Kidney (tissue), 13 donors: ENCODE measurements at regions not wholly inside any gene's neighbourhood (a gene's known extent, or its start where the extent isn't known, plus 50 kb on each side); places are given as distances from the start of the nearest gene placed in this dataset.

Experiments used
- DNase-seq, 5 donors: peaks; one replicate each; pipeline ENCODE4 v3.0.0-alpha.2; 2013 to 2020
- FAIRE-seq: peaks from 2 replicates; lab custom pipeline; 2012; peaks lifted over from hg19 to GRCh38; lab: Jason Lieb, UNC
- H3K27ac ChIP-seq, 2 donors: one replicate each; pipeline ENCODE4 v1.7.0; 2013; ENCODE audit warnings: low read depth in 2 of 2, low read length in 2 of 2, inconsistent platforms in 1 of 2
- H3K27me3 ChIP-seq: one replicate; pipeline ENCODE4 v1.7.1; 2013; ENCODE audit warnings: low read length, inconsistent platforms; ENCODE audit not compliant: control insufficient read depth, insufficient read depth
- H3K36me3 ChIP-seq, 3 donors: one replicate each; pipeline versions ENCODE4 v1.7.0 to v1.7.1; 2013; ENCODE audit warnings: low read length in 3 of 3, control low read depth in 1 of 3, inconsistent platforms in 1 of 3; ENCODE audit not compliant: insufficient read depth in 3 of 3, control insufficient read depth in 2 of 3
- H3K4me1 ChIP-seq, 3 donors: one replicate each; pipeline versions ENCODE4 v1.7.0 to v1.7.1; 2013; ENCODE audit warnings: low read length in 3 of 3, inconsistent platforms in 1 of 3, low read depth in 1 of 3; ENCODE audit not compliant: control insufficient read depth in 2 of 3, insufficient read depth in 2 of 3
- H3K4me3 ChIP-seq, 3 donors: one replicate each; pipeline versions ENCODE4 v1.7.0 to v1.8.1; 2013; ENCODE audit warnings: low read length in 3 of 3, control low read depth in 1 of 3, inconsistent platforms in 1 of 3
- H3K9ac ChIP-seq, 3 donors: one replicate each; pipeline versions ENCODE4 v1.7.0 to v1.7.1; 2013; ENCODE audit warnings: low read length in 3 of 3, control low read depth in 1 of 3, inconsistent platforms in 1 of 3
- H3K9me3 ChIP-seq, 3 donors: one replicate each; pipeline versions ENCODE4 v1.7.0 to v1.7.1; 2013; ENCODE audit warnings: low read length in 3 of 3, control low read depth in 1 of 3, inconsistent platforms in 1 of 3; ENCODE audit not compliant: control insufficient read depth in 2 of 3, insufficient read depth in 1 of 3
- intact Hi-C: fragments of 100-400 bp; cut with DNase I; formaldehyde crosslinking; loops from one replicate; pipeline ENCODE4 v1.11.1; 2022
- TF ChIP-seq, protein P1 (sequence below): IDR thresholded peaks from 3 replicates; pipeline ENCODE4 v1.5.1; 2012; ENCODE audit warnings: mild to moderate bottlenecking, moderate library complexity, borderline replicate concordance; ENCODE audit not compliant: insufficient read depth; ENCODE audit errors: extremely low read depth
- donor health status: control.
- donor health status: control.
- donor health status: control.
- donor health status: control.
- donor health status: control.
- donor health status: DM: yes; HTN: yes; CAD: no.
- donor health status: Normal renal cell carcinoma (clear cell type).

DNA sequence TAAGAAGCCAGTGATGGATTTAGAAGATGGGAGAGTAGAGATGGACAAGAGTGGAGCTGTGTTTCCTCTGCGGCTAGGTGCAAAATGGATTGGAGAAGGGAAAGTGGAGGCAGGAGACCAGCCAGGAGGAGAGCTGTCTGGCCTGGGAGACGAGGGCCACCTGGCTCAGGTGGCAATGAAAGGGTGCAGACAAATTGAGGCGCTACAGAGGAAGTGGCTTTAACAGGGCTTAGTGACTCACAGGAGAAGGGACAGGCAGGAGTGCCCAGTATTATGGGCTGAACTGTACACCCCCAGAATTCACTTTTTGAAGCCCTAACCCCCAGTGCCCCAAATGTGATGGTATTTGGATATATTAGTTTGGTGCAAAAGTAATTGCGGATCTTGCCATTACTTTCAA, 65.6 kb upstream of the DUSP5 start:
- no peak for FAIRE-seq
- no peaks in the 10 kb centered on the region for H3K9me3 ChIP-seq
- H3K36me3 ChIP-seq: no peaks in the 10 kb centered on the region
- no peak overlapping the region for H3K9ac ChIP-seq
- no peak for DNase-seq
- no peak overlapping the region for H3K4me3 ChIP-seq
- TF ChIP-seq, protein P1, sequence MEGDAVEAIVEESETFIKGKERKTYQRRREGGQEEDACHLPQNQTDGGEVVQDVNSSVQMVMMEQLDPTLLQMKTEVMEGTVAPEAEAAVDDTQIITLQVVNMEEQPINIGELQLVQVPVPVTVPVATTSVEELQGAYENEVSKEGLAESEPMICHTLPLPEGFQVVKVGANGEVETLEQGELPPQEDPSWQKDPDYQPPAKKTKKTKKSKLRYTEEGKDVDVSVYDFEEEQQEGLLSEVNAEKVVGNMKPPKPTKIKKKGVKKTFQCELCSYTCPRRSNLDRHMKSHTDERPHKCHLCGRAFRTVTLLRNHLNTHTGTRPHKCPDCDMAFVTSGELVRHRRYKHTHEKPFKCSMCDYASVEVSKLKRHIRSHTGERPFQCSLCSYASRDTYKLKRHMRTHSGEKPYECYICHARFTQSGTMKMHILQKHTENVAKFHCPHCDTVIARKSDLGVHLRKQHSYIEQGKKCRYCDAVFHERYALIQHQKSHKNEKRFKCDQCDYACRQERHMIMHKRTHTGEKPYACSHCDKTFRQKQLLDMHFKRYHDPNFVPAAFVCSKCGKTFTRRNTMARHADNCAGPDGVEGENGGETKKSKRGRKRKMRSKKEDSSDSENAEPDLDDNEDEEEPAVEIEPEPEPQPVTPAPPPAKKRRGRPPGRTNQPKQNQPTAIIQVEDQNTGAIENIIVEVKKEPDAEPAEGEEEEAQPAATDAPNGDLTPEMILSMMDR: no peak
- H3K27me3 ChIP-seq: no peaks in the 10 kb centered on the region
- H3K4me1 ChIP-seq: no peaks in the 10 kb centered on the region
- intact Hi-C loops: no loop called here
- H3K27ac ChIP-seq: no peak overlapping the region

DNA sequence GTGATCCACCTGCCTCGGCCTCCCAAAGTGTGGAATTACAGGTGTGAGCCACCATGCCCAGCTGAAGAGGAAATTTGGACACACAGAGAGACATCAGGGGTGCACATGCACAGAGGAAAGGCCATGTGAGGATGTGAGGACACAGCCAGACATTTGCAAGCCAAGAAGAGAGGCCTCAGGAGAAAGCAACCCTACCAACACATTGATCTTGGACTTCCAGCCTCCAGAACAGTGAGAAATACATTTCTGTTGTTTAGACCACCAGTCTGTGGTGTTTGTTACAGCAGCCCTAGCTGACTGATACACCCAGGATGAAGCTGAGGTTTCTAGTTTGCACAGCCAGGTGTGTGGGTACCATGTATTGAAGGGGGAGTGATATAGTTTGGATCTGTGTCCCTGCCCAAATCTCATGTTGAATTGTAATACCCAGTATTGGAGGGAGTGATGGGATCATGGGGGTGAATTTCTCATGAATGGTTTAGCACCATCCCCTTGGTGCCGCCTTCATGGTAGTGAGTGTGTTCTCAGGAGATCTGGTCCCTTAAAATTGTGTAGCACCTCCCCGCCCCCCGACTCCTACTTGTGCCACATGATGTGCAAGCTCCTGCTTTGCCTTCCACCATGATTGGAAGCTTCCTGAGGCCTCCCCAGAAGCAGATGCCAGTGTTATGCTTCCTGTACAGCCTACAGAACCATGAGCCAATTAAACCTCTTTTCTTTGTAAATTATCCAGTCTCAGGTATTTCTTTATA, 64.7 kb upstream of the DUSP5 start:
- no peaks in the 10 kb centered on the region for H3K9me3 ChIP-seq
- no peak for FAIRE-seq
- TF ChIP-seq, protein P1: no peak
- no peak overlapping the region for H3K4me3 ChIP-seq
- H3K27ac ChIP-seq: no peak overlapping the region
- no peak for DNase-seq
- H3K4me1 ChIP-seq: no peaks in the 10 kb centered on the region
- intact Hi-C loops: no loop called here
- no peaks in the 10 kb centered on the region for H3K36me3 ChIP-seq
- H3K27me3 ChIP-seq: no peaks in the 10 kb centered on the region
- no peak overlapping the region for H3K9ac ChIP-seq

DNA sequence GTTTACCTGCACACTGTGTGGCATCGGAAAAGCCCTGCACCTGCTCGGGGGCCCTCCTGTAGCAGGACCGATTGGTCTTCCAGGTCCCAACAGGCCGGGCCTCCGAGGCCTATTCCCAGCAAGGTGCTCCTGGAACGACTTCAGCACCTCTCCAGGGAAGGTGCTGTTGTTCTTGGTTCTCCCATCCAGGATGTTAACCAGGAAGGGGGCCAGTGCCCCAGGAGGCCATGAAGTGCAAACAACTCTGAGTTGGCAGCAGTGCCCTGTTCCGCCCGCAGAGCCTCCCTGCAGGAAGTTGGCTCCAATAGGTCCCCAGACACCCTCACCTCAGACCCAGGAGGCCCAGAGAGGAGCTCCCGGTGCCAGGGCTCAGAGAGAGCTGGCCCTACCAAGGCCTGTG, 64.0 kb upstream of the DUSP5 start:
- Histone ChIP-seq H3K36me3 (no peaks in the 10 kb centered on the region), H3K27me3 (no peaks in the 10 kb centered on the region), H3K4me1 (no peaks in the 10 kb centered on the region), H3K9me3 (no peaks in the 10 kb centered on the region), H3K4me3 (no peak overlapping the region), H3K27ac (no peak overlapping the region), H3K9ac (no peak overlapping the region)
- TF ChIP-seq, protein P1: no peak
- intact Hi-C loops: no loop called here
- FAIRE-seq (no peak), DNase-seq (no peak)
